NCI-H748 (cell line): ENCODE measurements at regions not wholly inside any gene's neighbourhood (a gene's known extent, or its start where the extent isn't known, plus 50 kb on each side); places are given as distances from the start of the nearest gene placed in this dataset.
A peak's percentile ranks its signal among the peaks of the same experiment; 100 is the strongest.
"Not testable (repeated sequence)": the region's sequence is repeated elsewhere in the genome, so short reads cannot be mapped to it uniquely, and the experiment has no call there.

ENCODE experiments used
- DNase-seq: peaks from one replicate; lab custom pipeline; 2025; ENCODE audit not compliant: unreplicated experiment; lab: John Stamatoyannopoulos, UW

GRCh38 chr6:167208819-167209576 lies 51.2 kb upstream of the GPR31 start:
- no peak for DNase-seq

GRCh38 chr6:167209577-167209975 lies 51.8 kb upstream of the GPR31 start:
- no peak for DNase-seq

- DNase-seq, result no peak
Observed at GRCh38 chr6:167210375-167211294, 52.9 kb upstream of the GPR31 start.

DNA sequence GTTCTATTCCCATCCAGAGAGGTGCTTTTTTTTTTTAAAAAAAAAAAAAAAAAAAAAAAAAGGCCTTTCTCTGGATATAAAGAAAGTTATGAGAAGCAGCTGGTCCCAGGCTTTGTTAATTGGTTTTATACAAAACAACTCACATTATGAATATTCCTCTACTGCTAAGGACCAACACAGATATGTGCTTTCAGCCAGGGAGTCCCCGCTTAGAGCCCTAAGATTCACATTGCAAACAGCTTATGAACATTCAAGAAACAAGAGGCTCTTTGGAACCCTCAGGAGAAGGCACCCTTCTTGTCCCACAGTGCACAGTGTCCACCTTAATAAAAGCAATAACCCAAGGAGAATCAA lies 53.5 kb upstream of the GPR31 start:
- no peak for DNase-seq

- DNase-seq, result no peak
Observed at GRCh38 chr6:167211881-167212712, 54.3 kb upstream of the GPR31 start.

GRCh38 chr6:167212713-167213005 lies 54.9 kb upstream of the GPR31 start:
- DNase-seq, result no peak

DNA sequence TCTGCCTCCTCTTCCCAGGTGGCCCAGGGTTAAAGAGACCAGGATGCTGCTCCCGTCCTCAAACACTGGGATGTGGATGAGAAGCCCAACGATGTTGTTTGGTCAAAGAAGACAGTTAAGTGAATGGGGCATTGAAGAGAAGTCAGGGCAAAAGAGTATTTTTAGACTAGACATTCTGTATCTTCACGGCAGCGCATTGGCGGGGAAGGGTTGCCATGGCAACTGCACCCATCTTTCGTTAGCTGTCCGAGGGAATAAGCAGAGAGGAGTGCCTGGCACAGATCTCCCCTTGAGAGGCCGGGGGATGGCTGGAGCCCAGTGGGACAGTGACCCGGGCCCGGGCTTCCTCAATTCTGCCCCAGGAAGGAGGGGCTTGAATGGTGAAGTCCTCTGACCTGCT lies 56.4 kb upstream of the GPR31 start:
- DNase-seq, result peak; percentile 31

DNA sequence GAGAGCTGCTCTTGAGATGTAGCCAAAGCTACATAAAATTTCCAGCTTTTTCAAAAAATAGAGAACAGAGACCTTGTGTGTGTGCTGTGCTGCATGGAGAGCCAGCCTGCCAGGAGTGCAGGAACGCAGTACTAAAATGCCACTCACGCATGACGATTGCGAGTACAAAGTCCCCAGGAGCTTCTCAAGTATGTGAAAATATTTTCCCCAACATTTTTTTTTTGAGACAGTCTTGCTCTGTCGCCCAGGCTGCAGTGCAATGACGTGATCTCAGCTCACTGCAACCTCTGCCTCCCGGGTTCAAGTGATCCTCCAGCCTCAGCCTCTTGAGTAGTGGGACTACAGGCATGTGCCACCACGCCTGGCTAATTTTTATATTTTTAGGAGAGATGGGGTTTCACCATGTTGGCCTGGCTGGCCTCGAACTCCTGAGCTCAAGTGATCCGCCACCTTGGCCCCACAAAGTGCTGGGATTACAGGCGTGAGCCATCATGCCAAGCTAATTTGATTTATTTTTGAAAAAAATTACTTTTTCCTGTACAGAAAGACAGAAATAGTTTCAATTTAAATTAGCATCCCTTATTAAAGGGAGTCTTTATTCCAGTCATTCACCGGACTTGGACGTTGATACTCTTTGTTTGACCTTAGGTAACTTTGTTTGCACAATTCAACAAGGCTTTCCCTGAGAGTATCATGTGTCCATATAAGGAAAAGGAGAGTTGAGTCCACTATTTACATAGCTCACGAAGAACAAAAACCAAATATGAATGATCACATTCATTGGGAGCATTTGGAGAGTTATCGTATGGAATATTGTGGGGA lies 57.9 kb upstream of the GPR31 start:
- DNase-seq, result not testable (repeated sequence)

DNA sequence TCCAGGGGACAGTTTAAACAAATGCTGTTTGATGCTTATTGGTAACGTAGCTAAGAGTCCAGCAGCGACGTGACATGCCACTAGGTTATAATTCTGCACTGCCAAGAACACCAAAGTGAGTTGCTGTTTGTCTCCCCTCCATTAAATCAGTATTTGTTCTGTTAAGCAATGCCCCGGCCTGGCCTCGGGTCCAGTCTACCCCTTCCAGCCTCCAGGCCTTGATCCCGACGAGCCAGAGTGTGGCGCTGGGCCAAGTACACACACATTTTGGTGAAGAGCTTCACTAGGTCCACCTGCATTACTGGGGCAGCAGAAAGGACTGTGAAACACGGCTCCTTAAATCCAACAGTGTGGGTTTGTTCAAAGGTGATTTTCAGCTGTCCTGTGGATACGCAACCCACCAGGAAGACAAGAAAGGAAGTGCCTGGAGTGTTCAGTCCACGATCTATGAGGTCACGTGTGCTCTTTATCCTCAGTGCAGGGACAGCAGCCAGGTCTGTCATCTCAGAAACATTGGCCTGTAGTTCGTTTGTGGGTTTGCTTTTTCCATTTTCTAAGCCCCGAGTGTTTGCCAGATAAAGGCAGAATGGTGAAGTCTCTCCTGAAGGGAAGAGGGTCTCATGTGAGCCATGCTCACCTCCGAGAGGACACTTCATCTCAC lies 58.7 kb upstream of the GPR31 start:
- DNase-seq, result peak; percentile 9

DNA sequence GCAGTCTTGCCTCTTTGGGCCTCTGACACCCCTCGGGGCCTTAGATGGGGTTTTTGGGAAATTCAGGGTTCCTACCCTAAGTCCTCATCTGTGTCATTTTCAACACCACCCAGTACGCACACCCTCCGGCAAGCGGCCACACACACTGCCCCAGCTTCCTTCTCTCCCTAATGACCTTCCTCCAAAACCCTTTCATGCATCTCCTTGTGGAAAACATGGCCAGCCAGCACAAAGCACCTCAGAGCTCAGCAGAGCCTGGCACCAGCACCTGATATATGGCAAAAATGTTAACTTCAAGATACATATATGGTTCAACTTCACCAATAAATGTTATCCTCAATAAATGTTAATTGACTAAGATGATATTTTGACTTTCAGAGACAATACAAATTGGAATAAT lies 59.3 kb upstream of the GPR31 start:
- DNase-seq, result not testable (repeated sequence)

DNA sequence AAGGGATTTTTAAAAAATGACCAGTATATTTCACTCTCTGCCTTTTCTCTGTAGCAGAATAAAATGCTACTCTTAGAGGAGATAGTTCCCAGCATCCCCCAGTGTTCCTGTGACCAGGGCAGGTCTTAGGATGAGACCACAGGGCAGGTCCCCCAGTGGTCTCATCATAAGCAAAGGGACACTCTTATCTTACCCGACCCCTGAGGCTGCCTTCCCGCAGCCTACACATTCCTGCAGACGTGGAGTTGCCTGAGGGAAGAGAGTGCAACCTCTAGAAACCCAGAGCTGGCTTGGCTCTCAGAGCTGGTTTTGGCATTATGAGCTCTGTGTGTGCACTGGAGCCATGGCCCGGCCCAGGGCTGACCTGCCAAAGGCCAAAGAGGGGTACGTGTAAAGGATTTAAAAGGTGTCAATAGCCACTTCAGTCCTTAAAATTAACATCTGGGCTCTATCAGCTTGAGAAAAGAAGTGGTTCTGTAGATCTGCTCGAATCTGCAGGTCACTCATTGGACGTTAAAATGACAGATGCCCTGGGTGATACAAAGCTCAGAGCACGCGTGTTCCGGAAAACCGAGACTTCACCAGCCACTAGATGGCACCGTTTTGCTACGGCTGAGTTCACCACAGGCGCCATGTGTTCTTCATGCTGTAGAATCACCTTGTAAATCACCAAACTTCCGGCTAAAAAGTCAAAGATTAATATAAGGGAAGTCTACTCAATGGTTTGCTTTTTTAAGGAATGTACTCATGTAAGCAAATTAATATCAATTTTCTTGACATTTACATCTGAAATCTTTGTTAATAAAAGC lies 60.4 kb upstream of the GPR31 start:
- peak; percentile 40 for DNase-seq

DNA sequence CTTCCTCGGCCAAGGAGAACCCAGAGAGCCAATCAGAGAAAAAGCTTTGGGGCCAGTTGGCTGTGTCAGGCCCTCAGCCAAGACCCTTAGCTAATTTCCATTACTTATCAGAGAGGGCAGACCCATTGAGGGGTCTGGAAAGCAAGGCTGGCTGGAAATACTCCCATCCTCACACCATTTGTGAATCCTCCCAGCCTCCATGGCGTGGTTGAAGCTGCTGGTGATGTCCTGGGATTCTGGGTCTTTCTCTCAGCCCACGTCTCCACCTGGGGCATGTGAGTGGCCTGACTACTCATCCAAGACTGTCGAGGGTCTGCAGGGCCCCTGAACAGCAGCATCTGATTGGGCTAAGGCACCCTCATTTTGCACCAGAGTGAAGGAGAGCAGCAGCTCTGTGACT lies 61.3 kb upstream of the GPR31 start:
- DNase-seq, result not testable (repeated sequence)

DNA sequence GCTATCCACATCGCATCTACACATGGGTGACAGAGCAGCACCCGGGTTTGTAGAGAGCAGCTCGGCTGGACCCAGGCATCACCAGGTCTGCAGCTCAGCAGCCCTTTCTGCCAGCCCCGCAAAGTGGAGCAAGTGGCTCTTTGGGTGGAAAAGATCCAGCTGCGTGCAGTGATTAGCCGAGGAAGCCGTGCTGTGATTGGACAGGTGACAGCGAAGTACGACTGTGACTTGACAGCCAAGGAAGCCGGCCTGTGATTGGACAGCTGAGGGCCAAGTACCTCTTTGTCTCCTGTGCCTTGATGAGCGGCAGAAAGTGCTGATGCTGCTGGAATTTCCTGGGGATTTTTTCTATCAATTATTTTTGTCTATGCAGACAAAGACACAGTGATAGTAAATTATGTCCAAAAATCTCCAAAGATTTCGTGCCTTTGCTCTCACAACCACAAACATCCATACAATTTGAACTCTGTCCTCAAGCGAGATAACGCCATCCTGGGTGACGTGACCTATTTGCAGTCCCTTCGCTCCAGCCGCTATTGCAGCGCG lies 62.3 kb upstream of the GPR31 start:
- no peak for DNase-seq

DNA sequence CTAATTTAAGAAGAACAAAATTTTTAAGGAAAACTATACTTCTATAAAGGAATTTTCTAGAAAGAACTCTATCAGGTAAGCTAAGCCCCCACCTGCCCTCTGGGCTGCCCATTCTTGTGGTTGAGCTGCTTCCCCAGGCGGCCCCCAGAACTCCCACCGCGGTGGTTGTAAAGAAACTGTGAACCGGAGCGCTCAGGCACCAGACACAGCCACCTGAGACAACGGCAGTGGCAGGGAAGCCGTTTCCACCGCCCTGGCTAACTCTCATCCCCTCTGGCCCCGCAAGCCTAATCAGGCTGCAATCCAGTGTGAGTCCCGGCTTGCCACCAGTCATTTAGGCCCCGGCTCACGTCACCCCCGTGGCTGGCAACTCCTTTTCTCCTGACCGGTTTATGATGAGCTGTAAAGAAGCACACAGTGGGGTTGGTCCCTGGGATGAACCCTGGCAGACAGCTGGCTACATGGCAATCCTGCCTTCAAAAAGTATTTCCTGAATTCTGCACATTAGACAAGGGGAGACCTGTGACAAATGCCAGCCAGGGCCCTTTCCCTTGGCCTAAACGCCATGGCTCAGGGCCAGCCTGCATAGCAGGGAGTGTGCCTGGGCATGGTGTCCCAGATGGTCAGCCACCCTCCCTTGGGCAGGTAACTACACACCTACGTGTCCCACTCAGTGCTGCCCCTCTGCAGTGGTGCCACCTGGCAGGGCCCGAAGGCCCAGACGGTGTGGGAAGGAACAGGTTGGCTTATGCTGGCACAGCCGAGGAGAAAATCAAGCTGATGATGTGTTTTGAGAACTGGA lies 63.8 kb upstream of the GPR31 start:
- no peak for DNase-seq

DNA sequence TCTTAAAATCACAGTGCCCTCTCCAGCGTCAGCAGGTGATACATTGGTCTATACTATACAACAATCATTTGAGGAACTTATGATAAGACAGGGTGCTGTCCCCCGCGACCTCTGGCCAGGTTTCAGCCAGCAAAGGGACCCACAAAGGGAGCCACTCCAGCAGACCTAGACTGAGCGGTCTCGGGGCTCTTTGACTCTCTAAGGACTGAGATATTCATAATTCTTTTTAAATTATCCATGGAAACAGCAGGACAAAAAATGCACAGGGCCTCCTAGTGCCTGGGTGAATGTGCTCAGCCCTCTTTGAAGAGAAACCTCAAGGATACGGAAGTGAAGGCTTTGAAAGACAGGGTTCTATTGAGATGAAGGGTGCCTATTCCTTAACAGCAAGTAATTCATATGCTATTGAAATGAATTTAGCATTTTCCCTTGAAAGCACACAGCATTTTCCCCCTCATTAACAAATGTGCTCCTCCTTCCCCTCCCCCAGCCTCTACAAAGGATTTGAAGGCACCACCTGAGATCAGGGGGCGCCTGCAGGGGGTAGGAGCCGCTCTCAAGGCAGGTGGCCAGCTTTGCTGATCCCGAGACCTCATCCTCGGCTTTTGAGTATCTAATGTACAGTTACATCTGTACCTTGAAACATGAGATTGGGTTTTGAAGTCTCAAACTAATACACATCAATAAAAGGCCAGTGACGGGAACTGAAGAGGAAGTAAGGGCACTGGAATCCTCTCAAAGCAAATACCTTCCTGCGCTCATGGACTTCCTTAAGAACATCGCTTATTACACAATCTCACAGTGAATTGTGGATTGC lies 65.3 kb upstream of the UNC93A start:
- not testable (repeated sequence) for DNase-seq

DNA sequence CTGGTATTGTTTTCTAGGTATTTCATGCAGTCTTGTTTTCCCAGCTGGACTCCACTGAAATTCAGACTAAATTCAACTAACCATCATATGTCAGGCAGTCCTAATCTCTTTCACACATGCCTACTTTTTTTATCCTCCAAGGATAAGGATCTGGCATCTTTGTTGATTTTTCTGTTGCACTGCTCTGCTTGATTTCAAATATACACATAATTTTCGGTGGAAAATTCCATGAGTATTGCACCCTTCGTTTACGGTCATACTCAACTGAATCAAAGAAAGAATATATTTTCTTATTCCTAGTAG lies 64.8 kb upstream of the UNC93A start:
- DNase-seq, result no peak

- DNase-seq, result no peak
Observed at GRCh38 chr6:167226791-167227190, 64.3 kb upstream of the UNC93A start.

DNA sequence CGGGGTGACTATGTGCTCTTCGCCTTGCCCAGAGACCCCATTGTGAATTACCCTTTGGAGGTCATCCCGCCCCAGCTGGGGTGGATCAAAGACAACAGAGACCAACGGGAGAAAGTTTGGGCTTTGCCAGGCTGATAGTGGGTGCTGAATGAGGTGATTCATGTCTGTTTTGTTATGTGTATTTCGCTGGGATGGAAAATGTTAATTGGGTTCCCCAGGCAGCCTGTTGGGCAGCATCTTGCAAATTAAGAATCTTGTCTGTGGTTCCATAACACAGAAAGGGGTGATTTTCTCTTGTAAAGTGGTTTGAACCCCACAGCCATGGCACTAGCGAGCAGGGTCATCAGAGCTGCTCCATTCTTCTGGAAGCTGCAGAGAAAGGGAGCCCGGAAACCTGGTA lies 63.1 kb upstream of the UNC93A start:
- no peak for DNase-seq
